Stimulated activated CD8-positive, alpha-beta memory T cell treated with anti-CD3 and anti-CD28 coated beads, Interleukin-7, amount 100 ng/mL, for 48 hours (primary cell): ENCODE measurements at regions not wholly inside any gene's neighbourhood (a gene's known extent, or its start where the extent isn't known, plus 50 kb on each side); places are given as distances from the start of the nearest gene placed in this dataset.

ENCODE experiments used
- DNase-seq, 2 donors: peaks; one replicate each; pipeline ENCODE4 v3.0.0-alpha.2; 2020; ENCODE audit warnings: low read depth in 1 of 2; ENCODE audit errors: extremely low read depth in 1 of 2

GRCh38 chr5:4362411-4362810 lies 766.8 kb downstream of the IRX1 start:
- DNase-seq = no peak

GRCh38 chr5:4363045-4363444 lies 767.4 kb downstream of the IRX1 start:
- DNase-seq = no peak

- DNase-seq = no peak
Observed at GRCh38 chr5:4366628-4367027, 771.0 kb downstream of the IRX1 start.

- DNase-seq = no peak
Observed at GRCh38 chr5:4370218-4370617, 769.9 kb upstream of the ADAMTS16 start.

GRCh38 chr5:4372481-4372880 lies 767.6 kb upstream of the ADAMTS16 start:
- DNase-seq = no peak

GRCh38 chr5:4373051-4373820 lies 766.9 kb upstream of the ADAMTS16 start:
- DNase-seq = no peak

GRCh38 chr5:4374866-4375265 lies 765.3 kb upstream of the ADAMTS16 start:
- no peak for DNase-seq

- DNase-seq = no peak
Observed at GRCh38 chr5:4375640-4376039, 764.5 kb upstream of the ADAMTS16 start.

- DNase-seq = no peak
Observed at GRCh38 chr5:4383102-4383501, 757.0 kb upstream of the ADAMTS16 start.

GRCh38 chr5:4383518-4384198 lies 756.5 kb upstream of the ADAMTS16 start:
- no peak for DNase-seq

- no peak for DNase-seq
Observed at GRCh38 chr5:4384649-4385048, 755.5 kb upstream of the ADAMTS16 start.

GRCh38 chr5:4386152-4386551 lies 754.0 kb upstream of the ADAMTS16 start:
- DNase-seq = no peak

- no peak for DNase-seq
Observed at GRCh38 chr5:4387290-4387689, 752.8 kb upstream of the ADAMTS16 start.

- no peak for DNase-seq
Observed at GRCh38 chr5:4395752-4396151, 744.4 kb upstream of the ADAMTS16 start.

GRCh38 chr5:4405614-4406219 lies 734.4 kb upstream of the ADAMTS16 start:
- no peak for DNase-seq

- DNase-seq = no peak
Observed at GRCh38 chr5:4410151-4410550, 730.0 kb upstream of the ADAMTS16 start.

GRCh38 chr5:4411664-4412063 lies 728.5 kb upstream of the ADAMTS16 start:
- DNase-seq = no peak

- no peak for DNase-seq
Observed at GRCh38 chr5:4413996-4414395, 726.1 kb upstream of the ADAMTS16 start.

GRCh38 chr5:4418084-4418483 lies 722.0 kb upstream of the ADAMTS16 start:
- DNase-seq = no peak

- DNase-seq = no peak
Observed at GRCh38 chr5:4419281-4419680, 720.8 kb upstream of the ADAMTS16 start.

- no peak for DNase-seq
Observed at GRCh38 chr5:4420177-4420576, 720.0 kb upstream of the ADAMTS16 start.

- DNase-seq = no peak
Observed at GRCh38 chr5:4420681-4421080, 719.4 kb upstream of the ADAMTS16 start.
